22Rv1 (cell line): ENCODE measurements at regions not wholly inside any gene's neighbourhood (a gene's known extent, or its start where the extent isn't known, plus 50 kb on each side); places are given as distances from the start of the nearest gene placed in this dataset.

ENCODE experiments used
- ZFX ChIP-seq: fragments of 450-650 bp; IDR thresholded peaks from 2 replicates; pipeline ENCODE4 v1.6.1; 2017; ENCODE audit warnings: antibody characterized with exemption, borderline replicate concordance
- TF ChIP-seq, protein P1 (sequence below): fragments of 450-650 bp; IDR thresholded peaks from 2 replicates; pipeline ENCODE4 v1.5.1; 2017; ENCODE audit warnings: mild to moderate bottlenecking

DNA sequence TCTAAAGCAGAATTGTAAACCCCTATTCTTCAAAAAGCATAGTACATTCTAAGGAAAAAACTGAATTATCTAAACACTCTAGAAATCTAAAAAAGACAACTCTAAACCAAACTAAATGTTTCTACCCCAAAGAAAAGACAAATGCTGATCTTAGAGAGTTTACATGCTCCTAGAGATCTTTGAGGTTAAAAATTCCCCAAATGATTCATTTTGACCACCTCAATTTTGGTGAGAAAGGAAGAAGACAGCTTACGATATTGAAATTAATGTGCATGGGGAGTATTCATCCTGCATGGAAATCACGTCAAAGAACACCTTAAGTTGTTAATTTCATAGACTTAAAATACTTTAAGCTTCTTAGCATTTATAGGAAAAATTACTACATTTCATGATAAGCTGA, 377.8 kb upstream of the RUNX1 start:
- TF ChIP-seq, protein P1, sequence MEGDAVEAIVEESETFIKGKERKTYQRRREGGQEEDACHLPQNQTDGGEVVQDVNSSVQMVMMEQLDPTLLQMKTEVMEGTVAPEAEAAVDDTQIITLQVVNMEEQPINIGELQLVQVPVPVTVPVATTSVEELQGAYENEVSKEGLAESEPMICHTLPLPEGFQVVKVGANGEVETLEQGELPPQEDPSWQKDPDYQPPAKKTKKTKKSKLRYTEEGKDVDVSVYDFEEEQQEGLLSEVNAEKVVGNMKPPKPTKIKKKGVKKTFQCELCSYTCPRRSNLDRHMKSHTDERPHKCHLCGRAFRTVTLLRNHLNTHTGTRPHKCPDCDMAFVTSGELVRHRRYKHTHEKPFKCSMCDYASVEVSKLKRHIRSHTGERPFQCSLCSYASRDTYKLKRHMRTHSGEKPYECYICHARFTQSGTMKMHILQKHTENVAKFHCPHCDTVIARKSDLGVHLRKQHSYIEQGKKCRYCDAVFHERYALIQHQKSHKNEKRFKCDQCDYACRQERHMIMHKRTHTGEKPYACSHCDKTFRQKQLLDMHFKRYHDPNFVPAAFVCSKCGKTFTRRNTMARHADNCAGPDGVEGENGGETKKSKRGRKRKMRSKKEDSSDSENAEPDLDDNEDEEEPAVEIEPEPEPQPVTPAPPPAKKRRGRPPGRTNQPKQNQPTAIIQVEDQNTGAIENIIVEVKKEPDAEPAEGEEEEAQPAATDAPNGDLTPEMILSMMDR: no peak
- TF ChIP-seq ZFX: no peak
